MM.1S (cell line): ENCODE measurements at regions not wholly inside any gene's neighbourhood (a gene's known extent, or its start where the extent isn't known, plus 50 kb on each side); places are given as distances from the start of the nearest gene placed in this dataset.

Experiments
- EZH2 ChIP-seq: fragments of 300-600 bp; sonication (generic); optimal IDR thresholded peaks from 2 replicates; pipeline ENCODE3; 2017; ENCODE audit warnings: low read depth, mild to moderate bottlenecking, antibody characterized with exemption, low read length, mixed read lengths
- EZH2phosphoT487 ChIP-seq: fragments of 300-600 bp; sonication (generic); IDR thresholded peaks from 2 replicates; pipeline ENCODE4 v1.6.1; 2018; ENCODE audit warnings: antibody characterized with exemption, low read length
- TF ChIP-seq, protein P1 (sequence below): fragments of 300-600 bp; sonication (generic); IDR thresholded peaks from 2 replicates; pipeline ENCODE4 v1.5.1; 2016; ENCODE audit warnings: antibody characterized with exemption, low read length, mixed read lengths

DNA sequence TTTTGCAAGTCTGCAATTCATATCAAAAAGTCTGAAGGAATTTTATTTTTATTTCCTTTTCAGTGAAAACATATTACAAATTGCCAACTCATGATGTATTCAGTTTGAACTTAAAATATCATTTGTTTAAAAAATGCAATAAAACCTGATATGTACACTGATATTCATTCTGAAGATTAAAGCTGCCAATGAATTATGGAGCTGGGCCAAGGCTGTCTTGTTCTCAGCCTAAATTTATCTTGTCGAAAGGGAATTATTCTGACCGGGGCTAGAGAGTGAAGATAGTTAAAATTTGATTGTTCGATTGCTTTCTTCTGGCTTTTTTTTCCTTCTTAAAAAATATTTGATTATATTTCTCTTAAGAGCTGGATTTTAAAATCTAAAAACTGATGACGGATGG lies 54.0 kb upstream of the RBFOX1 start:
- TF ChIP-seq, protein P1, sequence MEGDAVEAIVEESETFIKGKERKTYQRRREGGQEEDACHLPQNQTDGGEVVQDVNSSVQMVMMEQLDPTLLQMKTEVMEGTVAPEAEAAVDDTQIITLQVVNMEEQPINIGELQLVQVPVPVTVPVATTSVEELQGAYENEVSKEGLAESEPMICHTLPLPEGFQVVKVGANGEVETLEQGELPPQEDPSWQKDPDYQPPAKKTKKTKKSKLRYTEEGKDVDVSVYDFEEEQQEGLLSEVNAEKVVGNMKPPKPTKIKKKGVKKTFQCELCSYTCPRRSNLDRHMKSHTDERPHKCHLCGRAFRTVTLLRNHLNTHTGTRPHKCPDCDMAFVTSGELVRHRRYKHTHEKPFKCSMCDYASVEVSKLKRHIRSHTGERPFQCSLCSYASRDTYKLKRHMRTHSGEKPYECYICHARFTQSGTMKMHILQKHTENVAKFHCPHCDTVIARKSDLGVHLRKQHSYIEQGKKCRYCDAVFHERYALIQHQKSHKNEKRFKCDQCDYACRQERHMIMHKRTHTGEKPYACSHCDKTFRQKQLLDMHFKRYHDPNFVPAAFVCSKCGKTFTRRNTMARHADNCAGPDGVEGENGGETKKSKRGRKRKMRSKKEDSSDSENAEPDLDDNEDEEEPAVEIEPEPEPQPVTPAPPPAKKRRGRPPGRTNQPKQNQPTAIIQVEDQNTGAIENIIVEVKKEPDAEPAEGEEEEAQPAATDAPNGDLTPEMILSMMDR, result no peak
- no peak for TF ChIP-seq EZH2
- TF ChIP-seq EZH2phosphoT487, result no peak
